Loucy (cell line): ENCODE measurements at regions not wholly inside any gene's neighbourhood (a gene's known extent, or its start where the extent isn't known, plus 50 kb on each side); places are given as distances from the start of the nearest gene placed in this dataset.
"Not testable (repeated sequence)": the region's sequence is repeated elsewhere in the genome, so short reads cannot be mapped to it uniquely, and the experiment has no call there.

Source experiments
- EZH2phosphoT487 ChIP-seq: fragments of 200-600 bp; IDR thresholded peaks from 2 replicates; pipeline ENCODE4 v1.6.1; 2018; ENCODE audit warnings: antibody characterized with exemption, mild to moderate bottlenecking, moderate library complexity, borderline replicate concordance
- TF ChIP-seq, protein P1 (sequence below): fragments of 200-600 bp; sonication (generic); conservative IDR thresholded peaks from 2 replicates; pipeline ENCODE4 v1.5.1; 2014; ENCODE audit warnings: mild to moderate bottlenecking, antibody characterized with exemption, low read length

- TF ChIP-seq, protein P1, sequence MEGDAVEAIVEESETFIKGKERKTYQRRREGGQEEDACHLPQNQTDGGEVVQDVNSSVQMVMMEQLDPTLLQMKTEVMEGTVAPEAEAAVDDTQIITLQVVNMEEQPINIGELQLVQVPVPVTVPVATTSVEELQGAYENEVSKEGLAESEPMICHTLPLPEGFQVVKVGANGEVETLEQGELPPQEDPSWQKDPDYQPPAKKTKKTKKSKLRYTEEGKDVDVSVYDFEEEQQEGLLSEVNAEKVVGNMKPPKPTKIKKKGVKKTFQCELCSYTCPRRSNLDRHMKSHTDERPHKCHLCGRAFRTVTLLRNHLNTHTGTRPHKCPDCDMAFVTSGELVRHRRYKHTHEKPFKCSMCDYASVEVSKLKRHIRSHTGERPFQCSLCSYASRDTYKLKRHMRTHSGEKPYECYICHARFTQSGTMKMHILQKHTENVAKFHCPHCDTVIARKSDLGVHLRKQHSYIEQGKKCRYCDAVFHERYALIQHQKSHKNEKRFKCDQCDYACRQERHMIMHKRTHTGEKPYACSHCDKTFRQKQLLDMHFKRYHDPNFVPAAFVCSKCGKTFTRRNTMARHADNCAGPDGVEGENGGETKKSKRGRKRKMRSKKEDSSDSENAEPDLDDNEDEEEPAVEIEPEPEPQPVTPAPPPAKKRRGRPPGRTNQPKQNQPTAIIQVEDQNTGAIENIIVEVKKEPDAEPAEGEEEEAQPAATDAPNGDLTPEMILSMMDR = not testable (repeated sequence)
- TF ChIP-seq EZH2phosphoT487 = not testable (repeated sequence)
Observed at GRCh38 chr15:20048189-20048588, 493.4 kb downstream of the GOLGA6L6 start.
